CD4-positive, alpha-beta T cell (primary cell): ENCODE measurements at regions not wholly inside any gene's neighbourhood (a gene's known extent, or its start where the extent isn't known, plus 50 kb on each side); places are given as distances from the start of the nearest gene placed in this dataset.

Experiments used
- ATAC-seq: fragments of 200-7000 bp; cut with Tn5 transposase; one replicate; pipeline ENCODE4 v1.10.0; 2022; ENCODE audit warnings: mild to moderate bottlenecking; ENCODE audit not compliant: poor library complexity
- CTCF ChIA-PET: fragments of 350-600 bp; sonication (Branson Sonifier 250); formaldehyde crosslinking; loops from one replicate; lab custom pipeline; 2021; ENCODE audit warnings: antibody characterized with exemption, inconsistent platforms; lab: Charles Lee
- POLR2A ChIA-PET: fragments of 350-600 bp; sonication (Branson Sonifier 250); formaldehyde crosslinking; loops from one replicate; lab custom pipeline; 2021; ENCODE audit warnings: antibody characterized with exemption, inconsistent platforms; lab: Charles Lee
- DNase-seq, 14 experiments: peaks; one replicate each; pipeline ENCODE4 v3.0.0-alpha.2; 2013 to 2020; ENCODE audit warnings: mixed read lengths in 2 of 14
- H3K27ac ChIP-seq, 2 donors: one replicate each; pipeline versions ENCODE4 v1.5.1 to v1.7.0; 2013; ENCODE audit warnings: low read length in 2 of 2, low read depth in 1 of 2, mild to moderate bottlenecking in 1 of 2
- H3K27me3 ChIP-seq, 2 experiments: 1 replicate in 1 of 2; 2 replicates in 1 of 2; pipeline versions ENCODE4 v1.6.1 to v1.7.0; 2013; ENCODE audit warnings: low read length in 2 of 2, control low read depth in 1 of 2, mild to moderate bottlenecking in 1 of 2, moderate library complexity in 1 of 2; ENCODE audit not compliant: insufficient read depth in 2 of 2, control insufficient read depth in 1 of 2
- H3K36me3 ChIP-seq: one replicate; pipeline ENCODE4 v1.6.1; 2013; ENCODE audit warnings: low read length, control low read depth; ENCODE audit not compliant: insufficient read depth
- H3K4me1 ChIP-seq: one replicate; pipeline ENCODE4 v1.6.1; 2013; ENCODE audit warnings: low read length, control low read depth; ENCODE audit not compliant: insufficient read depth
- H3K4me3 ChIP-seq: one replicate; pipeline ENCODE4 v1.5.1; 2013; ENCODE audit warnings: mild to moderate bottlenecking, low read length, moderate library complexity
- H3K9me3 ChIP-seq, 2 experiments: 1 replicate in 1 of 2; 2 replicates in 1 of 2; pipeline versions ENCODE4 v1.6.1 to v1.7.0; 2013; ENCODE audit warnings: low read length in 2 of 2, mild to moderate bottlenecking in 2 of 2, control low read depth in 1 of 2, moderate library complexity in 1 of 2; ENCODE audit not compliant: control insufficient read depth in 1 of 2, insufficient read depth in 1 of 2
- H3K27ac Mint-ChIP-seq: one replicate; pipeline ENCODE4 v1.8.0; 2020; ENCODE audit warnings: mixed read lengths
- H3K27me3 Mint-ChIP-seq: one replicate; pipeline ENCODE4 v1.8.0; 2021; ENCODE audit warnings: mixed read lengths
- H3K36me3 Mint-ChIP-seq: one replicate; pipeline ENCODE4 v1.8.0; 2021; ENCODE audit warnings: low read depth, mixed read lengths
- H3K4me1 Mint-ChIP-seq: one replicate; pipeline ENCODE4 v1.8.0; 2021; ENCODE audit warnings: low read depth, mixed read lengths
- H3K4me3 Mint-ChIP-seq: one replicate; pipeline ENCODE4 v1.8.0; 2020; ENCODE audit warnings: mild to moderate bottlenecking, mixed read lengths
- H3K9me3 Mint-ChIP-seq: one replicate; pipeline ENCODE4 v1.8.0; 2020; ENCODE audit warnings: mixed read lengths
- CTCF ChIP-seq: fragments of 200-600 bp; IDR thresholded peaks from one replicate; pipeline ENCODE4 v1.8.0; 2022; ENCODE audit warnings: antibody characterized with exemption, mild to moderate bottlenecking
- intact Hi-C, 2 experiments: fragments of 100-400 bp; cut with DNase I in 1 of 2; cut with micrococcal nuclease in 1 of 2; formaldehyde crosslinking; loops; one replicate each; pipeline versions ENCODE4 v1.15.1 to v1.9.0; 2023 to 2025; cut with DNase I, micrococcal nuclease

GRCh38 chr15:94000606-94001005 is 230.8 kb upstream of the MCTP2 start:
- no peak for ATAC-seq
- CTCF ChIA-PET, result no interaction called here
- no peaks in the 10 kb centered on the region for H3K36me3 Mint-ChIP-seq
- Histone ChIP-seq H3K27ac (no peak overlapping the region), H3K36me3 (no peaks in the 10 kb centered on the region), H3K4me3 (no peak overlapping the region), H3K4me1 (no peaks in the 10 kb centered on the region), H3K9me3 (no peaks in the 10 kb centered on the region), H3K27me3 (no peaks in the 10 kb centered on the region)
- H3K27me3 Mint-ChIP-seq, result no peaks in the 10 kb centered on the region
- POLR2A ChIA-PET, result no interaction called here
- H3K4me3 Mint-ChIP-seq, result no peak overlapping the region
- no peak for DNase-seq
- TF ChIP-seq CTCF, result no peak
- no peaks in the 10 kb centered on the region for H3K4me1 Mint-ChIP-seq
- no peak overlapping the region for H3K27ac Mint-ChIP-seq
- intact Hi-C loops, result no loop called here
- no peaks in the 10 kb centered on the region for H3K9me3 Mint-ChIP-seq

GRCh38 chr15:93997071-93997658 is 234.2 kb upstream of the MCTP2 start:
- intact Hi-C loops, result loop anchor here in 1 of 2 experiments (10.0 kb wide), 1 partner anchor 328 kb away; no protein-coding TSS in a partner anchor

GRCh38 chr15:93989440-93989998 is 241.8 kb upstream of the MCTP2 start:
- DNase-seq (no peak), ATAC-seq (no peak)
- no peaks in the 10 kb centered on the region for H3K27me3 ChIP-seq
- Mint-ChIP-seq H3K9me3 (no peaks in the 10 kb centered on the region), H3K4me1 (peaks cover 33% of the 10 kb centered on the region), H3K27ac (no peak overlapping the region), H3K4me3 (no peak overlapping the region), H3K27me3 (no peaks in the 10 kb centered on the region), H3K36me3 (no peaks in the 10 kb centered on the region)
- no peak overlapping the region for H3K27ac ChIP-seq
- peaks cover 0 to 7% of the 10 kb centered on the region in 2 experiments for H3K9me3 ChIP-seq
- no peak overlapping the region for H3K4me3 ChIP-seq
- no peaks in the 10 kb centered on the region for H3K36me3 ChIP-seq
- ChIA-PET POLR2A (no interaction called here), CTCF (no interaction called here)
- H3K4me1 ChIP-seq, result peaks cover 23% of the 10 kb centered on the region
- intact Hi-C loops, result no loop called here
- no peak for TF ChIP-seq CTCF

More at GRCh38 chr15:93997071-93997658, 234.2 kb upstream of the MCTP2 start:
- Histone ChIP-seq H3K36me3 (no peaks in the 10 kb centered on the region), H3K4me1 (no peaks in the 10 kb centered on the region), H3K4me3 (no peak overlapping the region), H3K27me3 (no peaks in the 10 kb centered on the region), H3K27ac (no peak overlapping the region), H3K9me3 (no peaks in the 10 kb centered on the region)
- no peaks in the 10 kb centered on the region for H3K4me1 Mint-ChIP-seq
- no peak overlapping the region for H3K27ac Mint-ChIP-seq
- H3K4me3 Mint-ChIP-seq, result no peak overlapping the region
- CTCF ChIA-PET, result interaction anchor here (0.7 kb wide), 1 partner anchor 10 kb away, joined by 5 read pairs; no protein-coding TSS in a partner anchor
- no peaks in the 10 kb centered on the region for H3K27me3 Mint-ChIP-seq
- POLR2A ChIA-PET, result no interaction called here
- H3K9me3 Mint-ChIP-seq, result no peaks in the 10 kb centered on the region
- ATAC-seq (no peak), DNase-seq (peak in 2 of 14 experiments; percentile 1 to 8)
- H3K36me3 Mint-ChIP-seq, result no peaks in the 10 kb centered on the region
- TF ChIP-seq CTCF, result peak; percentile 64
